GM19438 (cell line): ENCODE measurements at regions not wholly inside any gene's neighbourhood (a gene's known extent, or its start where the extent isn't known, plus 50 kb on each side); places are given as distances from the start of the nearest gene placed in this dataset.
"Not testable (repeated sequence)": the region's sequence is repeated elsewhere in the genome, so short reads cannot be mapped to it uniquely, and the experiment has no call there.

Experiments
- ATAC-seq: cut with Tn5 transposase; IDR thresholded peaks from one replicate; pipeline ENCODE4 v1.9.1; 2021; ENCODE audit warnings: low read depth; ENCODE audit not compliant: unreplicated experiment

GRCh38 chr14:83883732-83884131 lies 1646.2 kb upstream of the FLRT2 start:
- no peak for ATAC-seq

- ATAC-seq, result no peak
Observed at GRCh38 chr14:83885837-83886293, 1644.1 kb upstream of the FLRT2 start.

- ATAC-seq, result no peak
Observed at GRCh38 chr14:83887866-83888265, 1642.1 kb upstream of the FLRT2 start.

- no peak for ATAC-seq
Observed at GRCh38 chr14:83893447-83893846, 1636.5 kb upstream of the FLRT2 start.

GRCh38 chr14:83894568-83894967 lies 1635.4 kb upstream of the FLRT2 start:
- ATAC-seq, result no peak

GRCh38 chr14:83898558-83898957 lies 1631.4 kb upstream of the FLRT2 start:
- ATAC-seq, result not testable (repeated sequence)

GRCh38 chr14:83899706-83900105 lies 1630.2 kb upstream of the FLRT2 start:
- no peak for ATAC-seq

GRCh38 chr14:83905157-83905556 lies 1624.8 kb upstream of the FLRT2 start:
- ATAC-seq, result no peak

GRCh38 chr14:83908419-83908818 lies 1621.5 kb upstream of the FLRT2 start:
- ATAC-seq, result no peak

- ATAC-seq, result no peak
Observed at GRCh38 chr14:83909507-83909906, 1620.4 kb upstream of the FLRT2 start.

- ATAC-seq, result no peak
Observed at GRCh38 chr14:83912032-83912642, 1617.8 kb upstream of the FLRT2 start.

GRCh38 chr14:83913476-83913875 lies 1616.5 kb upstream of the FLRT2 start:
- ATAC-seq, result no peak

GRCh38 chr14:83918546-83918945 lies 1611.4 kb upstream of the FLRT2 start:
- ATAC-seq, result no peak

GRCh38 chr14:83919675-83920074 lies 1610.3 kb upstream of the FLRT2 start:
- not testable (repeated sequence) for ATAC-seq

- ATAC-seq, result no peak
Observed at GRCh38 chr14:83923842-83924241, 1606.1 kb upstream of the FLRT2 start.

- no peak for ATAC-seq
Observed at GRCh38 chr14:83924259-83924658, 1605.7 kb upstream of the FLRT2 start.

GRCh38 chr14:83940253-83940652 lies 1589.7 kb upstream of the FLRT2 start:
- ATAC-seq, result no peak

- no peak for ATAC-seq
Observed at GRCh38 chr14:83958359-83958758, 1571.6 kb upstream of the FLRT2 start.

GRCh38 chr14:83960832-83961512 lies 1569.0 kb upstream of the FLRT2 start:
- no peak for ATAC-seq

- ATAC-seq, result no peak
Observed at GRCh38 chr14:83969998-83970397, 1559.9 kb upstream of the FLRT2 start.

GRCh38 chr14:83972631-83973030 lies 1557.3 kb upstream of the FLRT2 start:
- ATAC-seq, result no peak

- ATAC-seq, result no peak
Observed at GRCh38 chr14:83974647-83975163, 1555.2 kb upstream of the FLRT2 start.
